ENCODE measurements at regions not wholly inside any gene's neighbourhood (a gene's known extent, or its start where the extent isn't known, plus 50 kb on each side); places are given as distances from the start of the nearest gene placed in this dataset.

- no peak overlapping the region for H4K8ac ChIP-seq (ENCODE audit: low read depth, low read length)
- H3K4ac ChIP-seq (ENCODE audit: low read length), result no peak overlapping the region
- no CpG with 5 or more reads among the region's 6 CpGs for WGBS, 2 donors (ENCODE audit: extremely low coverage in 2 of 2, insufficient read length in 2 of 2, insufficient replicate concordance in 1 of 2)
Observed at GRCh38 chr19:28987177-28987576, 225.8 kb downstream of the UQCRFS1 start.

GRCh38 chr19:28985201-28985600 is 227.8 kb downstream of the UQCRFS1 start:
- no peak for DNase-seq (ENCODE audit: low spot score)
- no peak overlapping the region for H2BK12ac ChIP-seq (ENCODE audit: low read length)
- no peaks in the 10 kb centered on the region for H3K36me3 ChIP-seq (replicated peaks in 1 of 2; ENCODE audit: control insufficient read depth in 2 of 2, insufficient read depth in 2 of 2, low read length in 2 of 2)
- no peak overlapping the region for H3K14ac ChIP-seq (ENCODE audit: low read length)
- no peak overlapping the region for H4K8ac ChIP-seq (ENCODE audit: low read depth, low read length)
- H2BK15ac ChIP-seq (ENCODE audit: low read length), result no peak overlapping the region
- H3K79me1 ChIP-seq (ENCODE audit: low read depth, low read length), result no peaks in the 10 kb centered on the region
- H3K18ac ChIP-seq (ENCODE audit: low read length), result peak overlapping the region; percentile 68
- H2BK120ac ChIP-seq (ENCODE audit: low read depth, low read length), result no peak overlapping the region
- H3K4me1 ChIP-seq (ENCODE audit: control insufficient read depth in 2 of 2, insufficient read depth in 1 of 2, low read depth in 1 of 2, low read length in 2 of 2), result no peaks in the 10 kb centered on the region
- H3K4me3 ChIP-seq (ENCODE audit: low read length in 2 of 2), result no peak overlapping the region
- H3K9ac ChIP-seq (ENCODE audit: low read depth, low read length, poor library complexity), result no peak overlapping the region
- no peak overlapping the region for H4K91ac ChIP-seq (ENCODE audit: low read depth, low read length, poor library complexity)
- no peak overlapping the region for H3K27ac ChIP-seq (replicated peaks; ENCODE audit: low read length)
- H3K9me3 ChIP-seq (replicated peaks in 1 of 2; ENCODE audit: control insufficient read depth in 2 of 2, insufficient read depth in 1 of 2, low read depth in 1 of 2, low read length in 2 of 2), result no peaks in the 10 kb centered on the region
- no peaks in the 10 kb centered on the region for H3K27me3 ChIP-seq (ENCODE audit: control insufficient read depth in 3 of 3, insufficient read depth in 3 of 3, low read depth in 1 of 3, low read length in 3 of 3)
- no peak overlapping the region for H3K23ac ChIP-seq (ENCODE audit: low read depth, low read length, poor library complexity)
- no peak overlapping the region for H3K4me2 ChIP-seq (ENCODE audit: insufficient read depth, low read length, poor library complexity, severe bottlenecking)
- WGBS, 2 donors (ENCODE audit: extremely low coverage in 2 of 2, insufficient read length in 2 of 2, insufficient replicate concordance in 1 of 2), result no CpG with 5 or more reads among the region's 8 CpGs
- peak overlapping the region; percentile 0 for H2BK5ac ChIP-seq (ENCODE audit: low read length)
- H3K4ac ChIP-seq (ENCODE audit: low read length), result no peak overlapping the region
- no peak overlapping the region for H2AFZ ChIP-seq (ENCODE audit: low read length)
- peak overlapping the region; percentile 36 for H2AK5ac ChIP-seq (ENCODE audit: low read depth, low read length)

More at GRCh38 chr19:28987177-28987576, 225.8 kb downstream of the UQCRFS1 start:
- Histone ChIP-seq H2BK120ac (ENCODE audit: low read depth, low read length) (no peak overlapping the region), H4K91ac (ENCODE audit: low read depth, low read length, poor library complexity) (no peak overlapping the region), H2AK5ac (ENCODE audit: low read depth, low read length) (no peak overlapping the region), H3K4me1 (ENCODE audit: control insufficient read depth in 2 of 2, insufficient read depth in 1 of 2, low read depth in 1 of 2, low read length in 2 of 2) (peaks cover 0 to 4% of the 10 kb centered on the region in 2 donors), H2BK5ac (ENCODE audit: low read length) (no peak overlapping the region), H2AFZ (ENCODE audit: low read length) (no peak overlapping the region), H3K27me3 (ENCODE audit: control insufficient read depth in 3 of 3, insufficient read depth in 3 of 3, low read depth in 1 of 3, low read length in 3 of 3) (no peaks in the 10 kb centered on the region), H3K36me3 (replicated peaks in 1 of 2; ENCODE audit: control insufficient read depth in 2 of 2, insufficient read depth in 2 of 2, low read length in 2 of 2) (no peaks in the 10 kb centered on the region), H3K18ac (ENCODE audit: low read length) (no peak overlapping the region), H3K4me2 (ENCODE audit: insufficient read depth, low read length, poor library complexity, severe bottlenecking) (no peak overlapping the region), H3K23ac (ENCODE audit: low read depth, low read length, poor library complexity) (no peak overlapping the region), H3K9me3 (replicated peaks in 1 of 2; ENCODE audit: control insufficient read depth in 2 of 2, insufficient read depth in 1 of 2, low read depth in 1 of 2, low read length in 2 of 2) (peaks cover 0 to 2% of the 10 kb centered on the region in 2 donors), H2BK15ac (ENCODE audit: low read length) (no peak overlapping the region), H3K79me1 (ENCODE audit: low read depth, low read length) (no peaks in the 10 kb centered on the region), H3K14ac (ENCODE audit: low read length) (no peak overlapping the region), H3K9ac (ENCODE audit: low read depth, low read length, poor library complexity) (no peak overlapping the region), H3K27ac (replicated peaks; ENCODE audit: low read length) (no peak overlapping the region), H3K4me3 (ENCODE audit: low read length in 2 of 2) (no peak overlapping the region), H2BK12ac (ENCODE audit: low read length) (no peak overlapping the region)
- DNase-seq (ENCODE audit: low spot score), result no peak

GRCh38 chr19:28984315-28984714 is 228.6 kb downstream of the UQCRFS1 start:
- no peak overlapping the region for H2AFZ ChIP-seq (ENCODE audit: low read length)
- H3K4me1 ChIP-seq (ENCODE audit: control insufficient read depth in 2 of 2, insufficient read depth in 1 of 2, low read depth in 1 of 2, low read length in 2 of 2), result no peaks in the 10 kb centered on the region
- H2BK15ac ChIP-seq (ENCODE audit: low read length), result no peak overlapping the region
- no peak overlapping the region for H3K18ac ChIP-seq (ENCODE audit: low read length)
- H3K79me1 ChIP-seq (ENCODE audit: low read depth, low read length), result no peaks in the 10 kb centered on the region
- H3K4ac ChIP-seq (ENCODE audit: low read length), result no peak overlapping the region
- no peaks in the 10 kb centered on the region for H3K9me3 ChIP-seq (replicated peaks in 1 of 2; ENCODE audit: control insufficient read depth in 2 of 2, insufficient read depth in 1 of 2, low read depth in 1 of 2, low read length in 2 of 2)
- no peak overlapping the region for H3K27ac ChIP-seq (replicated peaks; ENCODE audit: low read length)
- no peak overlapping the region for H2AK5ac ChIP-seq (ENCODE audit: low read depth, low read length)
- WGBS, 2 donors (ENCODE audit: extremely low coverage in 2 of 2, insufficient read length in 2 of 2, insufficient replicate concordance in 1 of 2), result no CpG with 5 or more reads among the region's 4 CpGs
- no peak overlapping the region for H3K4me2 ChIP-seq (ENCODE audit: insufficient read depth, low read length, poor library complexity, severe bottlenecking)
- H2BK5ac ChIP-seq (ENCODE audit: low read length), result no peak overlapping the region
- DNase-seq (ENCODE audit: low spot score), result no peak
- no peak overlapping the region for H3K4me3 ChIP-seq (ENCODE audit: low read length in 2 of 2)
- no peak overlapping the region for H4K91ac ChIP-seq (ENCODE audit: low read depth, low read length, poor library complexity)
- no peak overlapping the region for H3K23ac ChIP-seq (ENCODE audit: low read depth, low read length, poor library complexity)
- no peak overlapping the region for H3K9ac ChIP-seq (ENCODE audit: low read depth, low read length, poor library complexity)
- H2BK12ac ChIP-seq (ENCODE audit: low read length), result no peak overlapping the region
- no peak overlapping the region for H3K14ac ChIP-seq (ENCODE audit: low read length)
- H2BK120ac ChIP-seq (ENCODE audit: low read depth, low read length), result no peak overlapping the region
- no peaks in the 10 kb centered on the region for H3K27me3 ChIP-seq (ENCODE audit: control insufficient read depth in 3 of 3, insufficient read depth in 3 of 3, low read depth in 1 of 3, low read length in 3 of 3)
- H3K36me3 ChIP-seq (replicated peaks in 1 of 2; ENCODE audit: control insufficient read depth in 2 of 2, insufficient read depth in 2 of 2, low read length in 2 of 2), result no peaks in the 10 kb centered on the region
- H4K8ac ChIP-seq (ENCODE audit: low read depth, low read length), result no peak overlapping the region

- Histone ChIP-seq H2BK5ac (ENCODE audit: low read length) (no peak overlapping the region), H3K27me3 (ENCODE audit: control insufficient read depth in 3 of 3, insufficient read depth in 3 of 3, low read depth in 1 of 3, low read length in 3 of 3) (no peaks in the 10 kb centered on the region), H3K18ac (ENCODE audit: low read length) (no peak overlapping the region), H3K4me1 (ENCODE audit: control insufficient read depth in 2 of 2, insufficient read depth in 1 of 2, low read depth in 1 of 2, low read length in 2 of 2) (no peaks in the 10 kb centered on the region), H3K4me2 (ENCODE audit: insufficient read depth, low read length, poor library complexity, severe bottlenecking) (no peak overlapping the region), H3K9ac (ENCODE audit: low read depth, low read length, poor library complexity) (no peak overlapping the region), H3K23ac (ENCODE audit: low read depth, low read length, poor library complexity) (no peak overlapping the region), H3K9me3 (replicated peaks in 1 of 2; ENCODE audit: control insufficient read depth in 2 of 2, insufficient read depth in 1 of 2, low read depth in 1 of 2, low read length in 2 of 2) (no peaks in the 10 kb centered on the region), H2BK15ac (ENCODE audit: low read length) (no peak overlapping the region), H2AFZ (ENCODE audit: low read length) (no peak overlapping the region), H4K8ac (ENCODE audit: low read depth, low read length) (no peak overlapping the region), H3K36me3 (replicated peaks in 1 of 2; ENCODE audit: control insufficient read depth in 2 of 2, insufficient read depth in 2 of 2, low read length in 2 of 2) (no peaks in the 10 kb centered on the region), H3K27ac (replicated peaks; ENCODE audit: low read length) (no peak overlapping the region), H4K91ac (ENCODE audit: low read depth, low read length, poor library complexity) (no peak overlapping the region), H2BK120ac (ENCODE audit: low read depth, low read length) (no peak overlapping the region), H3K4ac (ENCODE audit: low read length) (no peak overlapping the region), H2BK12ac (ENCODE audit: low read length) (no peak overlapping the region), H3K79me1 (ENCODE audit: low read depth, low read length) (no peaks in the 10 kb centered on the region), H3K4me3 (ENCODE audit: low read length in 2 of 2) (no peak overlapping the region), H2AK5ac (ENCODE audit: low read depth, low read length) (no peak overlapping the region), H3K14ac (ENCODE audit: low read length) (no peak overlapping the region)
- no CpG with 5 or more reads among the region's 6 CpGs for WGBS, 2 donors (ENCODE audit: extremely low coverage in 2 of 2, insufficient read length in 2 of 2, insufficient replicate concordance in 1 of 2)
- no peak for DNase-seq (ENCODE audit: low spot score)
Observed at GRCh38 chr19:28983430-28983829, 229.5 kb downstream of the UQCRFS1 start.

All from neuronal stem cell (in vitro differentiated cells).